Liver (tissue), 8 donors: ENCODE measurements at regions not wholly inside any gene's neighbourhood (a gene's known extent, or its start where the extent isn't known, plus 50 kb on each side); places are given as distances from the start of the nearest gene placed in this dataset.
A peak's percentile ranks its signal among the peaks of the same experiment; 100 is the strongest.

Experiments
- DNase-seq: peaks from one replicate; pipeline ENCODE4 v3.0.0-alpha.2; 2017; ENCODE audit warnings: low spot score
- H3K27ac ChIP-seq, 2 donors: one replicate each; pipeline ENCODE4 v1.7.0; 2013; ENCODE audit warnings: inconsistent platforms in 2 of 2, low read length in 2 of 2, control low read depth in 1 of 2, low read depth in 1 of 2, mild to moderate bottlenecking in 1 of 2
- H3K27me3 ChIP-seq, 4 donors: one replicate each; pipeline versions ENCODE4 v1.6.1 to v1.7.0; 2013; ENCODE audit warnings: low read length in 3 of 4, inconsistent platforms in 1 of 4, mild to moderate bottlenecking in 1 of 4, moderate library complexity in 1 of 4; ENCODE audit not compliant: control insufficient read depth in 4 of 4, insufficient read depth in 4 of 4
- H3K36me3 ChIP-seq, 4 donors: one replicate each; pipeline versions ENCODE4 v1.6.1 to v1.7.0; 2013; ENCODE audit warnings: low read length in 3 of 4, mild to moderate bottlenecking in 3 of 4, low read depth in 1 of 4, moderate library complexity in 1 of 4; ENCODE audit not compliant: control insufficient read depth in 4 of 4, insufficient read depth in 3 of 4
- H3K4me1 ChIP-seq, 4 donors: one replicate each; pipeline versions ENCODE4 v1.6.1 to v1.7.0; 2013; ENCODE audit warnings: low read length in 3 of 4, mild to moderate bottlenecking in 3 of 4, moderate library complexity in 1 of 4; ENCODE audit not compliant: control insufficient read depth in 4 of 4, insufficient read depth in 4 of 4
- H3K4me3 ChIP-seq, 3 donors: one replicate each; pipeline versions ENCODE4 v1.6.1 to v1.7.0; 2013; ENCODE audit warnings: low read length in 3 of 3, control low read depth in 1 of 3, low read depth in 1 of 3, mild to moderate bottlenecking in 1 of 3
- H3K9ac ChIP-seq, 2 donors: one replicate each; pipeline ENCODE4 v1.7.0; 2013; ENCODE audit warnings: low read length in 2 of 2, mild to moderate bottlenecking in 2 of 2, moderate library complexity in 2 of 2, control low read depth in 1 of 2, low read depth in 1 of 2
- H3K9me3 ChIP-seq, 4 donors: one replicate each; pipeline versions ENCODE4 v1.6.1 to v1.7.0; 2013; ENCODE audit warnings: low read length in 3 of 4; ENCODE audit not compliant: control insufficient read depth in 4 of 4
- ATF3 ChIP-seq: IDR thresholded peaks from 2 replicates; pipeline ENCODE4 v1.6.1; 2016; ENCODE audit warnings: antibody characterized with exemption
- CTCF ChIP-seq: fragments of 150-350 bp; IDR thresholded peaks from 2 replicates; pipeline ENCODE4 v1.5.1; 2017; ENCODE audit warnings: improper control_type of control experiment, low read depth, low read length; ENCODE audit not compliant: missing input control
- FOXA1 ChIP-seq: IDR thresholded peaks from 2 replicates; pipeline ENCODE4 v1.6.1; 2016; ENCODE audit warnings: antibody characterized with exemption
- FOXA2 ChIP-seq: IDR thresholded peaks from 2 replicates; pipeline ENCODE4 v1.6.1; 2016; ENCODE audit warnings: antibody characterized with exemption
- GABPA ChIP-seq, 2 donors: IDR thresholded peaks in 1 of 2; conservative IDR thresholded peaks in 1 of 2; 2 replicates each; pipeline ENCODE4 v1.6.1; 2016; ENCODE audit warnings: antibody characterized with exemption in 2 of 2, mild to moderate bottlenecking in 1 of 2, moderate library complexity in 1 of 2
- HNF4A ChIP-seq, 2 donors: conservative IDR thresholded peaks; 2 replicates each; pipeline ENCODE4 v1.6.1; 2016; ENCODE audit warnings: antibody characterized with exemption in 2 of 2, mild to moderate bottlenecking in 2 of 2
- HNF4G ChIP-seq: IDR thresholded peaks from 2 replicates; pipeline ENCODE4 v1.6.1; 2016; ENCODE audit warnings: antibody characterized with exemption
- MAX ChIP-seq: IDR thresholded peaks from 2 replicates; pipeline ENCODE4 v1.6.1; 2016; ENCODE audit warnings: antibody characterized with exemption
- NR2F2 ChIP-seq: IDR thresholded peaks from 2 replicates; pipeline ENCODE4 v1.6.1; 2016; ENCODE audit warnings: antibody characterized with exemption
- RAD21 ChIP-seq, 2 donors: IDR thresholded peaks; 2 replicates each; pipeline ENCODE4 v1.6.1; 2016; ENCODE audit warnings: antibody characterized with exemption in 2 of 2, mild to moderate bottlenecking in 2 of 2
- RXRA ChIP-seq, 2 donors: IDR thresholded peaks; 2 replicates each; pipeline ENCODE4 v1.6.1; 2017 to 2018; ENCODE audit warnings: antibody characterized with exemption in 2 of 2, mild to moderate bottlenecking in 1 of 2
- TAF1 ChIP-seq: conservative IDR thresholded peaks from 2 replicates; pipeline ENCODE4 v1.6.1; 2016; ENCODE audit warnings: antibody characterized with exemption, mild to moderate bottlenecking
- YY1 ChIP-seq: IDR thresholded peaks from 2 replicates; pipeline ENCODE4 v1.6.1; 2016; ENCODE audit warnings: antibody characterized with exemption, mild to moderate bottlenecking
- ZBTB33 ChIP-seq: IDR thresholded peaks from 2 replicates; pipeline ENCODE4 v1.6.1; 2016; ENCODE audit warnings: antibody characterized with exemption
- WGBS: extraction: QIAGEN DNeasy Blood & Tissue Kit; methylation state at CpG from one replicate; pipeline ENCODE4 v1.1.7; 2013; 5-methylcytosine and 5-hydroxymethylcytosine counted together
- donor health status: healthy.
- donor health status: healthy.
- donor health status: healthy.
- donor health status: healthy.
- donor health status: healthy.

- Histone ChIP-seq H3K9me3 (no peaks in the 10 kb centered on the region), H3K4me3 (no peak overlapping the region), H3K9ac (no peak overlapping the region), H3K36me3 (no peaks in the 10 kb centered on the region), H3K4me1 (peaks cover 0 to 8% (median 0%) of the 10 kb centered on the region in 4 donors), H3K27ac (no peak overlapping the region), H3K27me3 (no peaks in the 10 kb centered on the region)
- 70% methylated on average over 8 of the region's 8 CpGs for WGBS
- DNase-seq, result no peak
- no peak for TF ChIP-seq GABPA (IDR thresholded peaks at IDR 0.05 in 1 of 2, conservative IDR thresholded peaks at IDR 0.05 in 1 of 2)
- peak; percentile 21 for TF ChIP-seq NR2F2
Observed at GRCh38 chr11:121368364-121369240, 76.0 kb downstream of the SC5D start.

- no peaks in the 10 kb centered on the region for H3K27me3 ChIP-seq
- peaks cover 0 to 8% (median 0%) of the 10 kb centered on the region in 4 donors for H3K4me1 ChIP-seq
- 63% methylated on average over 3 of the region's 3 CpGs for WGBS
- no peak overlapping the region for H3K4me3 ChIP-seq
- H3K9ac ChIP-seq, result no peak overlapping the region
- no peaks in the 10 kb centered on the region for H3K9me3 ChIP-seq
- DNase-seq, result no peak
- no peak overlapping the region for H3K27ac ChIP-seq
- H3K36me3 ChIP-seq, result no peaks in the 10 kb centered on the region
- TF ChIP-seq RXRA (IDR thresholded peaks at IDR 0.05) (no peak), RAD21 (IDR thresholded peaks at IDR 0.05) (no peak), CTCF (no peak), FOXA1 (no peak), FOXA2 (no peak), MAX (no peak), HNF4G (no peak), ZBTB33 (no peak), NR2F2 (no peak), ATF3 (no peak), HNF4A (conservative IDR thresholded peaks at IDR 0.05) (no peak), YY1 (no peak), TAF1 (no peak)
Observed at GRCh38 chr11:121369366-121369765, 76.8 kb downstream of the SC5D start.

- H3K9ac ChIP-seq, result no peak overlapping the region
- no peaks in the 10 kb centered on the region for H3K9me3 ChIP-seq
- no peak overlapping the region for H3K27ac ChIP-seq
- H3K4me1 ChIP-seq, result peaks cover 0 to 7% (median 0%) of the 10 kb centered on the region in 4 donors
- WGBS, result 83% methylated on average over 2 of the region's 2 CpGs
- no peak for DNase-seq
- no peak overlapping the region for H3K4me3 ChIP-seq
- no peaks in the 10 kb centered on the region for H3K27me3 ChIP-seq
- H3K36me3 ChIP-seq, result no peaks in the 10 kb centered on the region
- TF ChIP-seq TAF1 (no peak), MAX (no peak), GABPA (IDR thresholded peaks at IDR 0.05 in 1 of 2, conservative IDR thresholded peaks at IDR 0.05 in 1 of 2) (no peak), CTCF (no peak), YY1 (no peak), RAD21 (IDR thresholded peaks at IDR 0.05) (no peak), ZBTB33 (no peak)
Observed at GRCh38 chr11:121372028-121372427, 79.5 kb downstream of the SC5D start.
